ENCODE measurements at regions not wholly inside any gene's neighbourhood (a gene's known extent, or its start where the extent isn't known, plus 50 kb on each side); places are given as distances from the start of the nearest gene placed in this dataset.

DNA sequence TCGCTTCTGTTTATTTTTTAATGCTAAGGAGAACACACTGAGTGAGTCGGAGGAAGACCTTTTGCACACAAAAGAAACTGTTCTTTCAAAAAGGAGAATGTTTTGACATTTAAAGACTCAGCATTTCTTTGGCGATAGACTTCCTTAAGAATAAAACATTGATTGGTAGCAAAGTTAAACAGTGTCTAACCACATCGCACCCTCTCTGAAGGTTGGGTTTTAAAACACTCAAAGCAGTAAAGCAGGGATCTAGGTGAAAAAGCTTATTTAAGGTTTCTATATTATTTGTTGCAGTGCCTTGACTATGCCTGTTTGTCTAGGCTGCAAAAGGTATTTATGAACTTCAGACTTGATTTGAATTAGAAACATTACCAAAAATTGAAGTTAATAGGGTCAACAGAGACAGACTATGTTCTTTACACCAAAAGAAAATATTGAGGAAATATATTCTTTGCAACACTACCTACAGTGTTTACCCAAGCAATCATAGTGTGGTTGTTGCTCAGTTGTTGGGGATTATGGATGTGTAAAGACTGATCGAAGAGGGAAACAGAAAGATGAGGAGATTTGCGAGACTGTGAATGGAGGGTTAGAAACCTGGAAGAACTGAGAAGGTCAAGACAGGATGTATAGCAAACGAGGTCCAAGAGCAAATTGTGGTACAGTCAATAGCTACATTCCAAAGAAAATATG is 297.8 kb upstream of the SLC39A10 start:
- Histone ChIP-seq H3K27ac (ENCODE audit: low read length in 2 of 2) (no peak overlapping the region), H3K36me3 (replicated peaks in 1 of 2; ENCODE audit: control extremely low read depth in 1 of 2, control insufficient read depth in 1 of 2, extremely low read depth in 1 of 2, insufficient read depth in 2 of 2, low read length in 1 of 2) (no peaks in the 10 kb centered on the region), H3K27me3 (replicated peaks in 1 of 4; ENCODE audit: control extremely low read depth in 1 of 4, control insufficient read depth in 3 of 4, insufficient read depth in 4 of 4, low read length in 3 of 4) (no peaks in the 10 kb centered on the region), H4K20me1 (ENCODE audit: control insufficient read depth, insufficient read depth, low read length, poor library complexity, severe bottlenecking) (no peaks in the 10 kb centered on the region), H2AFZ (ENCODE audit: insufficient read depth, low read depth, low read length, poor library complexity, severe bottlenecking) (no peak overlapping the region), H3K4me3 (ENCODE audit: control extremely low read depth in 1 of 5, extremely low read depth in 1 of 5, insufficient read depth in 1 of 5, low read depth in 2 of 5, low read length in 4 of 5) (no peak overlapping the region), H3K4me1 (ENCODE audit: control insufficient read depth in 2 of 2, insufficient read depth in 2 of 2, low read length in 2 of 2) (no peaks in the 10 kb centered on the region), H3K9me3 (ENCODE audit: control extremely low read depth in 1 of 3, control insufficient read depth in 2 of 3, insufficient read depth in 1 of 3, low read length in 2 of 3) (no peaks in the 10 kb centered on the region), H3K9ac (ENCODE audit: low read length) (no peak overlapping the region), H3K4me2 (replicated peaks; ENCODE audit: low read depth, low read length, poor library complexity, severe bottlenecking) (no peak overlapping the region), H3K79me2 (ENCODE audit: control insufficient read depth, insufficient read depth, low read length) (no peaks in the 10 kb centered on the region)
- ChIA-PET POLR2A (no interaction called here), CTCF (no interaction called here)
- Mint-ChIP-seq H3K27me3 (no peaks in the 10 kb centered on the region), H3K9me3 (ENCODE audit: insufficient read depth) (no peaks in the 10 kb centered on the region), H3K4me3 (no peak overlapping the region), H3K27ac (no peak overlapping the region), H3K4me1 (no peaks in the 10 kb centered on the region)
- TF ChIP-seq, protein P1, sequence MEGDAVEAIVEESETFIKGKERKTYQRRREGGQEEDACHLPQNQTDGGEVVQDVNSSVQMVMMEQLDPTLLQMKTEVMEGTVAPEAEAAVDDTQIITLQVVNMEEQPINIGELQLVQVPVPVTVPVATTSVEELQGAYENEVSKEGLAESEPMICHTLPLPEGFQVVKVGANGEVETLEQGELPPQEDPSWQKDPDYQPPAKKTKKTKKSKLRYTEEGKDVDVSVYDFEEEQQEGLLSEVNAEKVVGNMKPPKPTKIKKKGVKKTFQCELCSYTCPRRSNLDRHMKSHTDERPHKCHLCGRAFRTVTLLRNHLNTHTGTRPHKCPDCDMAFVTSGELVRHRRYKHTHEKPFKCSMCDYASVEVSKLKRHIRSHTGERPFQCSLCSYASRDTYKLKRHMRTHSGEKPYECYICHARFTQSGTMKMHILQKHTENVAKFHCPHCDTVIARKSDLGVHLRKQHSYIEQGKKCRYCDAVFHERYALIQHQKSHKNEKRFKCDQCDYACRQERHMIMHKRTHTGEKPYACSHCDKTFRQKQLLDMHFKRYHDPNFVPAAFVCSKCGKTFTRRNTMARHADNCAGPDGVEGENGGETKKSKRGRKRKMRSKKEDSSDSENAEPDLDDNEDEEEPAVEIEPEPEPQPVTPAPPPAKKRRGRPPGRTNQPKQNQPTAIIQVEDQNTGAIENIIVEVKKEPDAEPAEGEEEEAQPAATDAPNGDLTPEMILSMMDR (IDR thresholded peaks at IDR 0.05) = no peak
- TF ChIP-seq EZH2 (IDR thresholded peaks at IDR 0.05; ENCODE audit: borderline replicate concordance, insufficient read depth, low read depth, low read length, poor library complexity, severe bottlenecking) = no peak
- intact Hi-C loops (cut with micrococcal nuclease) = no loop called here
- ATAC-seq (ENCODE audit: low read depth) (no peak), DNase-seq (no peak)
- 71% methylated on average over 4 of the region's 7 CpGs for WGBS (ENCODE audit: insufficient coverage)

DNA sequence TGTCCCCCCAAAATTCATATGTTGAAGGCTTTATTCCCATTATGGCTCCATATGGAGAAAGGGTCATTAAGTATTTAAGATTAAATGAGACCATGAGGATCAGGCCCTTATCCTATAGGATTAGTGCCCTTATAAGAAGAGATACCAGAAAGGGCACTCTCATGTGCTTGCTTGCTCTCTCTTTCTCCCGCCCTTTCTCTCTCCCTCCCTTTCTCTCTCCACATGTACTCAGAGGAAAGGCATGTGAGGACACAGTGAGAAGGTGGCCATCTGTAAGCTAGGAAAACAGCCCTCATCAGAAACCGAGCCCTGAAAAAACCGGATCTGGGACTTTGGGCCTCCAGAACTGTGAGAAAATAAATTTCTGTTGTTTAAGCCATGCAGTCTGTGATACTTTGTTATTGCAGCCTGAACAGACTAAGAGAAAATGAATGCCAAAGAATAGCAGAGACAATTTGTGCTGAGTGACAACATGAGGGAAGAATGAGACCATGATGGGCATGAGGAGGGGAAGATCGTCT is 300.0 kb upstream of the SLC39A10 start:
- intact Hi-C loops (cut with micrococcal nuclease) = no loop called here
- Mint-ChIP-seq H3K4me3 (no peak overlapping the region), H3K9me3 (ENCODE audit: insufficient read depth) (no peaks in the 10 kb centered on the region), H3K27ac (no peak overlapping the region), H3K4me1 (no peaks in the 10 kb centered on the region), H3K27me3 (no peaks in the 10 kb centered on the region)
- H3K79me2 ChIP-seq (ENCODE audit: control insufficient read depth, insufficient read depth, low read length) = no peaks in the 10 kb centered on the region
- ChIA-PET CTCF (no interaction called here), POLR2A (no interaction called here)
- H3K4me3 ChIP-seq (ENCODE audit: control extremely low read depth in 1 of 5, extremely low read depth in 1 of 5, insufficient read depth in 1 of 5, low read depth in 2 of 5, low read length in 4 of 5) = no peak overlapping the region
- ATAC-seq (ENCODE audit: low read depth) (no peak), DNase-seq (no peak)
- 98% methylated on average over 3 of the region's 4 CpGs for WGBS (ENCODE audit: insufficient coverage)
- TF ChIP-seq, protein P1 (IDR thresholded peaks at IDR 0.05) = no peak
- TF ChIP-seq EZH2 (IDR thresholded peaks at IDR 0.05; ENCODE audit: borderline replicate concordance, insufficient read depth, low read depth, low read length, poor library complexity, severe bottlenecking) = no peak
- H3K9ac ChIP-seq (ENCODE audit: low read length) = no peak overlapping the region
- H3K36me3 ChIP-seq (replicated peaks in 1 of 2; ENCODE audit: control extremely low read depth in 1 of 2, control insufficient read depth in 1 of 2, extremely low read depth in 1 of 2, insufficient read depth in 2 of 2, low read length in 1 of 2) = no peaks in the 10 kb centered on the region
- H3K9me3 ChIP-seq (ENCODE audit: control extremely low read depth in 1 of 3, control insufficient read depth in 2 of 3, insufficient read depth in 1 of 3, low read length in 2 of 3) = no peaks in the 10 kb centered on the region
- no peaks in the 10 kb centered on the region for H3K4me1 ChIP-seq (ENCODE audit: control insufficient read depth in 2 of 2, insufficient read depth in 2 of 2, low read length in 2 of 2)
- no peaks in the 10 kb centered on the region for H3K27me3 ChIP-seq (replicated peaks in 1 of 4; ENCODE audit: control extremely low read depth in 1 of 4, control insufficient read depth in 3 of 4, insufficient read depth in 4 of 4, low read length in 3 of 4)
- no peaks in the 10 kb centered on the region for H4K20me1 ChIP-seq (ENCODE audit: control insufficient read depth, insufficient read depth, low read length, poor library complexity, severe bottlenecking)
- no peak overlapping the region for H3K27ac ChIP-seq (ENCODE audit: low read length in 2 of 2)
- H2AFZ ChIP-seq (ENCODE audit: insufficient read depth, low read depth, low read length, poor library complexity, severe bottlenecking) = no peak overlapping the region
- no peak overlapping the region for H3K4me2 ChIP-seq (replicated peaks; ENCODE audit: low read depth, low read length, poor library complexity, severe bottlenecking)

All from B cell (primary cell).